GM18868 (cell line): ENCODE measurements at regions not wholly inside any gene's neighbourhood (a gene's known extent, or its start where the extent isn't known, plus 50 kb on each side); places are given as distances from the start of the nearest gene placed in this dataset.

Experiments
- ATAC-seq: cut with Tn5 transposase; IDR thresholded peaks from one replicate; pipeline ENCODE4 v1.9.1; 2021; ENCODE audit warnings: mild to moderate bottlenecking, moderate library complexity; ENCODE audit not compliant: unreplicated experiment

DNA sequence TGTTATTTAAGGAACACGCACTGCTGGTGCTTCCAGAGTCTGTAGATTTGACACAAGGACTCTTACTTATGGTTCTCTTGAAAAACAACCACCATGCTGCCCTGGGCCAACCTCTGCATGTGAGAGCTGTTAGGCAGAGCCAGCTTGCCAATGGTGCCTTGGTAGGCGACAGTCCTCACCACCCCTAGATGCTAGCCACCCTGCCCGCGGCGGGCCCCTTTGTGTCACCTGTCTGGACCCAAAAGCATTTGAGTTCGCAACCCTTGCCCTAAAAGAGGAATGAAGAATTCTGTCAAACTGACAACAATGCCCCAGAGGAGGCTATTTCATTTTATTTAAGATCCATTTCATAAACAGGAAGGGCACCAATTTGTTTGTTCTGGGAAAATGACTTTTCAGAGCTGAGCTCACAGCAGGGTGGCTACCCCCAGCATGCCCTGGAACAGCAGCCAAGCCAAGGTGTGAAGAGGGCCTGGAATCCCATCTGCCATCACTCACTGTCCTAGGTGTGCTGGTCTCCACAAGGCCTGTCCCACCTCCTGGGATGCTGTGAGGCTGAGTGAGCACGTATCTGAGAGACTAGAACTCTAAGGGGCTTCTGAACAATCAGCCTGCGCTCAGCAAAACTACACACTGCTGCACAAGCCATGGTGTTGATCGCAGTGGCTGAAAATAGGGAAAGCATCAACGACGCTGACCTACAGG, 63.8 kb upstream of the FZD10 start:
- no peak for ATAC-seq

DNA sequence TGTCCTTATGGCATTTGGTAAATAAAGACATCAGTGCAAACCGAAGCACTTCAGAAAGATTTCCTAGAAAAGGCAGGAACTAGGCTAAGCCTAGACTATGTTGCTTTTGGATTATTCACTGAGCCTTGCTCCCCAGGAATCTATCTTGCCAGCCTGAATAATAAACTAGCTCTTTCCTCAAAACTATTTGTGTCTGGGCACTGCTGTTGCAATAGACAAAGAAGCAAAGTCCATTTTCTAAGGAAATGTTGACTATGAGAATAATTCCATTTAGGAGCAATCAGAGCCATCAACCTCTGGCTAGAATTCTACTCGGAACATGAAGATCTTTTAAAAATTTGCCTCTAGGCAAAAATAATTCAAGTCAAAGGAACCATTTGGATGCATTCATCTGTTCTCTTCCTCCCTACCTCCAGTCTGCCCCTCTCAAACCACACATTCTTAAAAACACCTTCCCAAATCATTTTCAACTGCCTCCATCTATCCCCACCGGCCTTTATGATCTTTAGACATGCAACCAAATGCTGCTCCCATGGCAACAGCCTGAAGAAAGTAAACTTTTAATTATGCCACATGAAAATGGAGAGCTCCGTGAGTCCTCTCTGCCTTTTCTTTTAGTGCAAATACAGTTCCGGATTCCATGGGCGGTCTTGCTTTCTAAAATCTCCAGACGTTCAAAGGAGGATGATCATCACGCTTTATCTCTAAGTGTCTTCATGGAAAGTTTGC, 61.5 kb upstream of the FZD10 start:
- no peak for ATAC-seq

DNA sequence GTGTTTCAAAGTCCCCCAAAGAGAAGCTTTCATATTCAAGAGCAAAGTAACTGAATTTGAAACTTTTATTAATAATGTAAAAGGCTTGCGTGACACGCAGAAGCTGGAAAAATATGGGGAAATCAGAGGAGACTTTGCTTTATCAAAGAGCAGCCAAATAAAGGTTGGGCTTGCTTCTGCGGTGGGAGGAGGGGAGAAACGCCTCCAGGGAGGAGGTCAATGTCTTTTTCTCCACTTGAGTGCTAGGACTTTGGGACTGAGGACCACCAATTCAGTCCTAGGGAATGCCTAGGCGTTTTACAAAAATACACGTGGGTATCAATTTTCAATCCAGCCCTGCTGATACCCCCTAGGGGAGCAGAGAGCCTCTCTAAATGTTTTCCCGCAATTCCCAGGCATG, 60.9 kb upstream of the FZD10 start:
- no peak for ATAC-seq

DNA sequence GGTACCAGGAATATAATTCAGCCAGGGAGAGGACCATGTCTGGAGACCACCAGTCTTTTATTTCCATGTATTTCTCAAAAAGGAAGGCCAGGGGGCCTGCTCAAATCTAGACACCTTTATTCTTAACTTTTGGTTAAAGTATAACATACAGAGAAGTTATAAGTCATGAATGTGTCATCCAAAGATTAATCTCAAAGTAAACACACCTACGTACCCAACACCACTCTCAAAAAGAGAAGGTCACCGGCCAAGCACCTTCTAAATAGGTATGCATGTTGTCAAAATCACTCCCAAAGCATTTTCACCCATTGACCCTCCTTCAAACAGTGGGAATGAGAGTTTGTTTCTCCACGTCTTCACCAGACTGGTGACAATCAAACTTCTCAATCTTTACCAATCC, 60.0 kb upstream of the FZD10 start:
- no peak for ATAC-seq

DNA sequence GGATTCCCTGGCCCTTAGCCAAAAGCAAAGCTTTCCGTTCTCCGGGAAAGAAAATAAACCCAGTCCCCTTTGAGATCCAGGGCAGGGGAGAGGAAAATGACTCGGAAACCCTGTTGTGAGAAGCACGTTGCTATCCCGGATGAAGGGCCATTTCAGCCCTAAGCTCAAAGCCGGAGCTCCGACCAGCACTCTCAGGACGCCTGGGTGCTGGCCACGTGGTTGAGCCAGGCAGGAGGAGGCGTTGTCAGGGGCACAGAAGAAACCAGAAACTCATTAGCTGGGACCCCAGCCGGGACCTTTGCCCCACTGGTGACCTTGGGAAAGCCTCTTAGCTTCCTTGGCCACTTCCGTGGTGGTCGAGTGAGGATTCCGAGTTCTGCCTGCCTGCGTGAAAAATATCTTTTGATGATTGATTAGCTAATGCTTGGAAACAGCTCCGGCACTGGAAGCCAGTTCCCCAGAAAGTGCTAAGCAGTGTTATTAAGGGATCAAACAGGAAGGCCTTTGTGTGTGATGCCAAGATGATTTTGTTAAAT, 57.6 kb upstream of the FZD10 start:
- no peak for ATAC-seq

DNA sequence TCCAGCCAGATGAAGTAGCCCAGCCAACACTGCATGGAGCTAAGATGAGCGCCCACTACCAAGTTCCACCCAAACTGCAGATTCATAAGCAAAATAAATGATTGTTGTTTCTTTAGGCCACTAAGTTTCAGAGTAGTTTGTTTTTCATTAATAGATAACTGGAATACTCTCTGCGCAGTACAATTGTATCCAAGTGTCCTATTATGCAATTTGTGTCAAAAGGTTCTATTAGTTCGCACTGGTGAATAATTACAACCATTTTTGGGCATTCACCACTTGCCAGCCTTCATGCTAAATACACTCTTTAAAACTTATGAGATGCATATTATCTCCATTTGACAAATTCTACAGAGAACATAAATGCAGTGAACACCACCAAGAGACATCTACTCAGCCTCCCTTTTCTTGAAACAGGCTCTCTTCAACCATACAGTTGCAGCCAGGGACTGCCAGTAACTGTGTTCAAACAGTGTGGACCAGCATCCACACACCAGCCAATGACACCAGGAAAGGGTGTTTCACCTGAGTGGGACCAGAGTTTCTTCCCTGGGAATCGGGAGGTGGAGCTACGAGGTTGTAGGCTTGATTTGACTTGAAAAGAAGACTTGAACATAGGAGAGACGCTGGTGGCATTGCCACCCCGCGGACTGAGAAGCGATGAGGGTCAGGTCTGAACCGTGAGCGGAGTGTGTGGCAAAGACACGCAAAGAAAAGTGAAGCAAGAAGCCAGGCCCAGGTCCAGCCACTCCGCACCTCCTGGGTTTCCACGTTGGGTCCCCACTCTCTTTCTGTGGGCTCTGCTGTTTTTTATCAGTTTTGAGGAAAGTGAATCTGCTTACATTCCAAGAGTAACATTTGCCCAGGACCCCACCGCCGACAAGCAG, 53.0 kb upstream of the FZD10 start:
- no peak for ATAC-seq

DNA sequence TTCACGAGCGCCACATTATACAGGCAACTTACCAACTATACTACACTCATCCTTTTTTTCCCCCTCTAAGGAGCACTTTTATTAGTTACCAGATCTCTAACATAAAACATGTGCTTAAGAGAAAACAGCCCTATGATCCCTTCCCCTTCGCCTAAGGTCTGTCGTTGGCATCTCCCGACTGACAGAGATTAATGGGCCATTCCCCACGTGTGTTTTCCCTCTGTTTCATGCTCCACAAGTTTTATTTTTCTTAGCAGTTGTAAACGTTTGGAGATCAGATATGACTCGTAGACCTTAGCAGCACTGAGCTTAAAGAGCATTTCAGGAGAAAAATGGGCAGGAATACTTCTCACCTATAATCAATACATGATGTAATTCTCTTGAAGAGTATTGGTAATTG, 51.4 kb upstream of the FZD10 start:
- ATAC-seq: no peak

DNA sequence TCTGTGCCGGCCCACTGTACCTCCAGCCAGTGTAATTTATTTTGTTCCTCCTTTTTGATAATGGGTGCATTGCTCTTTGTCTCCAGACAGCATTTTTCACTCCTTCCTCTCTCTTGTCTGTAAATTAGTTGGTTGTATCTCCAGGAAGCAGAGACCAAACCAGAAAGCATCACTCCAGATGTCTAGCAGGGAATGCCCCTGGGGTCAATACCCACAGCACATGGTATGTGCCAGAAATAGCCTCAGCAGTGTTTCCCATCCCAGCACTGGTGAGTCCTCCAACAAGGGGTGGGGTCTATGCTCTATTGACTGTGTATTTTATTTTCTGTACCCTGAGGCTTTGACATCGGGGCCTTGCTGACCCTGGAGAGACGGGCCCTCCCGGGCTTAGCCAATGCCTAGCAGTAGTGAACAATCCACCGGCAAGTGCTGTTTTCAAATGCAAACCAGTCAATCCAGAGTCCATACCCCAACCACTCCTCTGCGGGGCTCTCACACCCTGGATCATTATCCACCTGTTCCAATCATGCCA, 50.2 kb upstream of the FZD10 start:
- no peak for ATAC-seq
